Activated CD4-positive, alpha-beta memory T cell treated with anti-CD3 and anti-CD28 coated beads, Interleukin-2, amount 10 ng/mL, durations not matched to agents 7 days and 5 days (primary cell): ENCODE measurements at regions not wholly inside any gene's neighbourhood (a gene's known extent, or its start where the extent isn't known, plus 50 kb on each side); places are given as distances from the start of the nearest gene placed in this dataset.
"Not testable (repeated sequence)": the region's sequence is repeated elsewhere in the genome, so short reads cannot be mapped to it uniquely, and the experiment has no call there.

Experiments used
- CTCF ChIA-PET: fragments of 350-600 bp; sonication (Branson Sonifier 250); formaldehyde crosslinking; loops from one replicate; lab custom pipeline; 2021; ENCODE audit warnings: antibody characterized with exemption, inconsistent platforms; lab: Charles Lee
- POLR2A ChIA-PET: fragments of 350-600 bp; sonication (Branson Sonifier 250); formaldehyde crosslinking; loops from one replicate; lab custom pipeline; 2021; ENCODE audit warnings: antibody characterized with exemption; lab: Charles Lee
- DNase-seq: peaks from one replicate; pipeline ENCODE4 v3.0.0-alpha.2; 2020
- H3K27ac Mint-ChIP-seq: one replicate; pipeline ENCODE4 v1.8.0; 2021; ENCODE audit warnings: mild to moderate bottlenecking, mixed read lengths
- H3K27me3 Mint-ChIP-seq: one replicate; pipeline ENCODE4 v1.8.0; 2021; ENCODE audit warnings: mixed read lengths
- H3K36me3 Mint-ChIP-seq: one replicate; pipeline ENCODE4 v1.8.0; 2021; ENCODE audit warnings: low read depth, mixed read lengths
- H3K4me1 Mint-ChIP-seq: one replicate; pipeline ENCODE4 v1.8.0; 2021; ENCODE audit warnings: mixed read lengths
- H3K4me3 Mint-ChIP-seq: one replicate; pipeline ENCODE4 v1.8.0; 2021; ENCODE audit warnings: mild to moderate bottlenecking, mixed read lengths
- H3K9me3 Mint-ChIP-seq: one replicate; pipeline ENCODE4 v1.8.0; 2021; ENCODE audit warnings: mixed read lengths

- Mint-ChIP-seq H3K4me1 (no peaks in the 10 kb centered on the region), H3K4me3 (no peak overlapping the region), H3K9me3 (peaks cover 3% of the 10 kb centered on the region), H3K27ac (no peak overlapping the region), H3K36me3 (no peaks in the 10 kb centered on the region), H3K27me3 (no peaks in the 10 kb centered on the region)
- DNase-seq = no peak
- ChIA-PET CTCF (no interaction called here), POLR2A (no interaction called here)
Measured at GRCh38 chr9:80701061-80701460, 988.3 kb downstream of the TLE1 start.

- ChIA-PET POLR2A (no interaction called here), CTCF (no interaction called here)
- Mint-ChIP-seq H3K27ac (no peak overlapping the region), H3K4me1 (no peaks in the 10 kb centered on the region), H3K4me3 (no peak overlapping the region), H3K9me3 (peaks cover 3% of the 10 kb centered on the region), H3K27me3 (no peaks in the 10 kb centered on the region), H3K36me3 (no peaks in the 10 kb centered on the region)
- no peak for DNase-seq
Measured at GRCh38 chr9:80699511-80699998, 989.8 kb downstream of the TLE1 start.

DNA sequence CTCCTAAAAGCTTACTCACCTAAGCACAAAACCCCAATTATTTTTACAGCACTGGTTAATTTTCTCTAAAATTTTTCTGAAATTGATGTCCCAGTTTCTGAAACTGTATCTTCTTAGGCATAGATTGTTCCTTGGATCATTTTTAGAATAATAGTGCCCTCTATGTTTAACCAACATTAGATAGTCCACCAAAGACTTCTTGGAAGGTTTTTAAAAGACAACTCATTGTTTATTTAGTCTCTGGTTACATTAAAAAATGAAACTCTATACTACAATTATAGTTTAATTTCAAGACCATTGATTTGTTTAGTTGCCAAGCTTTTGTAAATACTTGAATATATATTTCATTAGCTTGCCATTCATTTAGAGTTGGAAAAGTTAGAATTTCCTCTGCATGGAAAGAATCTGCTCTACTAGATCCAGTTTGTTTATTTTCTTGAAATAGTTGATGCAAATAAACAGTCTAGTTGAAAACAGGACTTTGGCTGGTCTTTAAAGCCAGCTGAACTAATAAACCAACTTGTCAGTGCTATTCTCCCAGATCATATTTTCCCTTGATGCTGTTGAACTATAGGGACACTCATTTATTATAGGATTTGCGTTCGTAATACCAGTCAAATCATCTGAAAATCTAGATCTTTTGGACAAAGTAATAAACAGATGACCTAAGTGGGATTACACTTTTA is 990.5 kb downstream of the TLE1 start:
- no peaks in the 10 kb centered on the region for H3K27me3 Mint-ChIP-seq
- CTCF ChIA-PET = no interaction called here
- POLR2A ChIA-PET = no interaction called here
- H3K4me1 Mint-ChIP-seq = no peaks in the 10 kb centered on the region
- H3K9me3 Mint-ChIP-seq = peaks cover 6% of the 10 kb centered on the region
- DNase-seq = no peak
- no peak overlapping the region for H3K4me3 Mint-ChIP-seq
- H3K36me3 Mint-ChIP-seq = no peaks in the 10 kb centered on the region
- no peak overlapping the region for H3K27ac Mint-ChIP-seq

GRCh38 chr9:80692751-80693150 is 996.6 kb downstream of the TLE1 start:
- CTCF ChIA-PET = no interaction called here

GRCh38 chr9:80691229-80691628 is 998.1 kb downstream of the TLE1 start:
- H3K27ac Mint-ChIP-seq = no peak overlapping the region
- DNase-seq = no peak
- no peaks in the 10 kb centered on the region for H3K27me3 Mint-ChIP-seq
- no peaks in the 10 kb centered on the region for H3K36me3 Mint-ChIP-seq
- H3K9me3 Mint-ChIP-seq = peaks cover 3% of the 10 kb centered on the region
- ChIA-PET POLR2A (no interaction called here), CTCF (no interaction called here)
- H3K4me3 Mint-ChIP-seq = no peak overlapping the region
- H3K4me1 Mint-ChIP-seq = no peaks in the 10 kb centered on the region

More at GRCh38 chr9:80692751-80693150, 996.6 kb downstream of the TLE1 start:
- H3K4me3 Mint-ChIP-seq = no peak overlapping the region
- no peak overlapping the region for H3K27ac Mint-ChIP-seq
- POLR2A ChIA-PET = no interaction called here
- H3K36me3 Mint-ChIP-seq = no peaks in the 10 kb centered on the region
- no peaks in the 10 kb centered on the region for H3K4me1 Mint-ChIP-seq
- no peak for DNase-seq
- peaks cover 3% of the 10 kb centered on the region for H3K9me3 Mint-ChIP-seq
- no peaks in the 10 kb centered on the region for H3K27me3 Mint-ChIP-seq

DNA sequence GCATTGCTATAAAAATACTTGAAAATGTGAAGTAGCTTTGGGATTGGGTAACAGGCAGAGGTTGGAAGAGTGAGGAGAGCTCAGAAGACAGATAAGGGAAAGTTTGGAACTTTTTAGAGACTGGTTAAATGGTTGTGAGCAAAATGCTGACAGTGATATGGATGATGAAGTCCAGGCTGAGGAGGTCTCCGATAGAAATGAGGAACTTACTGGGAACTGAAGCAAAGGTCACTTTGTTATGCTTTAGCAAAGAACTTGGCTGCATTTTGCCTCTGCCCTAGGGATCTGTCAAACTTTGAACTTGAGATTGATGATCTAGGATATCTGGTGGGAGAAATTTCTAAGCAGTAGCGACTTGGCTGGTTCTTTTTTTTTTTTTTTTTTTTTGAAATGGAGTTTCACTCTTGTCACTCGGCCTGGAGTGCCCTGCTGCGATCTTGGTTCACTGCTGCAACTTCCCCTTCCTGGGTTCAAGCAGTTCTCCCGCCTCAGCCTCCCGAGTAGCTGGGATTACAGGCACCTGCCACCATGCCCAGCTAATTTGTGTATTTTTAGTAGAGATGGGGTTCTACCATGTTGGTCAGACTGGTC is 998.9 kb downstream of the TLE1 start:
- no peaks in the 10 kb centered on the region for H3K36me3 Mint-ChIP-seq
- H3K4me3 Mint-ChIP-seq = no peak overlapping the region
- H3K27me3 Mint-ChIP-seq = no peaks in the 10 kb centered on the region
- H3K27ac Mint-ChIP-seq = no peak overlapping the region
- H3K9me3 Mint-ChIP-seq = peaks cover 3% of the 10 kb centered on the region
- no peaks in the 10 kb centered on the region for H3K4me1 Mint-ChIP-seq
- ChIA-PET POLR2A (no interaction called here), CTCF (no interaction called here)
- no peak for DNase-seq

GRCh38 chr9:80679916-80680315 is 1009.4 kb downstream of the TLE1 start:
- H3K27ac Mint-ChIP-seq = no peak overlapping the region
- no peaks in the 10 kb centered on the region for H3K27me3 Mint-ChIP-seq
- no peak overlapping the region for H3K4me3 Mint-ChIP-seq
- ChIA-PET POLR2A (no interaction called here), CTCF (no interaction called here)
- DNase-seq = no peak
- H3K36me3 Mint-ChIP-seq = no peaks in the 10 kb centered on the region
- H3K9me3 Mint-ChIP-seq = no peaks in the 10 kb centered on the region
- H3K4me1 Mint-ChIP-seq = no peaks in the 10 kb centered on the region

- POLR2A ChIA-PET = no interaction called here
- H3K27me3 Mint-ChIP-seq = no peaks in the 10 kb centered on the region
- no peak for DNase-seq
- CTCF ChIA-PET = no interaction called here
- no peak overlapping the region for H3K4me3 Mint-ChIP-seq
- no peaks in the 10 kb centered on the region for H3K4me1 Mint-ChIP-seq
- no peaks in the 10 kb centered on the region for H3K36me3 Mint-ChIP-seq
- H3K27ac Mint-ChIP-seq = no peak overlapping the region
- no peaks in the 10 kb centered on the region for H3K9me3 Mint-ChIP-seq
Measured at GRCh38 chr9:80678906-80679305, 1010.4 kb downstream of the TLE1 start.

GRCh38 chr9:80673496-80673895 is 1015.9 kb downstream of the TLE1 start:
- H3K36me3 Mint-ChIP-seq = no peaks in the 10 kb centered on the region
- no peak overlapping the region for H3K4me3 Mint-ChIP-seq
- CTCF ChIA-PET = no interaction called here
- H3K27me3 Mint-ChIP-seq = no peaks in the 10 kb centered on the region
- DNase-seq = no peak
- POLR2A ChIA-PET = no interaction called here
- no peak overlapping the region for H3K27ac Mint-ChIP-seq
- peaks cover 4% of the 10 kb centered on the region for H3K9me3 Mint-ChIP-seq
- H3K4me1 Mint-ChIP-seq = no peaks in the 10 kb centered on the region

GRCh38 chr9:80665479-80665878 is 1023.9 kb downstream of the TLE1 start:
- H3K27ac Mint-ChIP-seq = no peak overlapping the region
- H3K4me1 Mint-ChIP-seq = peaks cover 2% of the 10 kb centered on the region
- no peak overlapping the region for H3K4me3 Mint-ChIP-seq
- H3K9me3 Mint-ChIP-seq = peaks cover 14% of the 10 kb centered on the region
- ChIA-PET CTCF (no interaction called here), POLR2A (no interaction called here)
- no peaks in the 10 kb centered on the region for H3K27me3 Mint-ChIP-seq
- DNase-seq = no peak
- H3K36me3 Mint-ChIP-seq = no peaks in the 10 kb centered on the region

DNA sequence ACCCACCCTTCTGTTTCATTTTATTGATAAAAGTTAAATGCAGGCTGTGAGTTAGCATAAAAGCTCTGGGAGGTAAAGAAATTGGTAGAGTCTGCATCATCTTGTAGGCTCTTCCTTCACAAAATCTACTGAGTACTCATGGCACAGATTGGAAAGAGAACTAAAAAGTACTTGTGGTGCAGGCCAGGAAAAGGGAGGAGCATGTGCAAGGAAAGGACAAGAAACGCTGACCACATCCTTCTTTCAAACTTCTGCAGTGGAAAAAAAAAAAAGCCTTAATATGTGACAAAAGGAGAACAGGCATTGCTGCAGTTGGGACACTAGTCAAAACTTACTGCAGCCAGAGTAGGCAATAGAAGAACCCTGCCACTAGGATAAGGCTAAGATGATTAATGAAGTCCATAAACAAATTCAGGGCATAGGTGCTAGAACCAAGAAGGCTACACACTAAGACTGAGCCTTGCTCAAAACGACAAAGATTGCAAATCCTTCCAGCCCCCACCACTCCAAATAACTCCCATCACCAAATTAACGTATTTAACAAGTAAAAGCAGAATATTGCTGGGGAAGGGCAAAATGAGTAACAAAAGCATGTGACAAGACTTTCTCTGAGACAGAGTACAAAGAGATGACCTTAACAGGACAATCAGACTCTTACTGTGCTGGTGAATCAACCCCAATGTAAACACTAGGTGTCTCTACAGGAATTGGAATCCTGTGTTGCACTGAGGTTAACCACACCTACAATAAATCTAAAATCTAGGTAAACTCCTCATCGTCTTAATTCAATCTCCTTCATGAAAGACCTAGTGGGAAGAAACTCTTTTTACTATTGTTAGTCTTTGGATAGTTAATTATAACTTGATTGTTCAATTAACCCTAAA is 1024.8 kb downstream of the TLE1 start:
- Mint-ChIP-seq H3K9me3 (peaks cover 13% of the 10 kb centered on the region), H3K4me1 (peaks cover 2% of the 10 kb centered on the region), H3K27ac (no peak overlapping the region), H3K36me3 (no peaks in the 10 kb centered on the region), H3K27me3 (no peaks in the 10 kb centered on the region), H3K4me3 (no peak overlapping the region)
- ChIA-PET CTCF (no interaction called here), POLR2A (no interaction called here)
- no peak for DNase-seq

GRCh38 chr9:80659751-80660150 is 1029.6 kb downstream of the TLE1 start:
- H3K4me1 Mint-ChIP-seq, H3K27me3 Mint-ChIP-seq, CTCF ChIA-PET, DNase-seq, H3K27ac Mint-ChIP-seq, H3K36me3 Mint-ChIP-seq, POLR2A ChIA-PET, H3K4me3 Mint-ChIP-seq: not testable (repeated sequence)
- peaks cover 15% of the 10 kb centered on the region for H3K9me3 Mint-ChIP-seq

- H3K36me3 Mint-ChIP-seq = no peaks in the 10 kb centered on the region
- ChIA-PET POLR2A (no interaction called here), CTCF (no interaction called here)
- H3K27ac Mint-ChIP-seq = no peak overlapping the region
- H3K4me3 Mint-ChIP-seq = no peak overlapping the region
- no peaks in the 10 kb centered on the region for H3K27me3 Mint-ChIP-seq
- H3K9me3 Mint-ChIP-seq = peaks cover 2% of the 10 kb centered on the region
- H3K4me1 Mint-ChIP-seq = no peaks in the 10 kb centered on the region
- no peak for DNase-seq
Measured at GRCh38 chr9:80651044-80651443, 1038.3 kb downstream of the TLE1 start.
